ENCODE measurements at regions not wholly inside any gene's neighbourhood (a gene's known extent, or its start where the extent isn't known, plus 50 kb on each side); places are given as distances from the start of the nearest gene placed in this dataset.

- Histone ChIP-seq H3K4me3 (no peak overlapping the region), H3K4me1 (no peaks in the 10 kb centered on the region), H3K9me3 (no peaks in the 10 kb centered on the region), H3K27ac (no peak overlapping the region), H3K27me3 (no peaks in the 10 kb centered on the region), H3K36me3 (no peaks in the 10 kb centered on the region)
- no peak for DNase-seq
- intact Hi-C loops (cut with DNase I; ENCODE audit: low total_unique reads) = no loop called here
- TF ChIP-seq, protein P1, sequence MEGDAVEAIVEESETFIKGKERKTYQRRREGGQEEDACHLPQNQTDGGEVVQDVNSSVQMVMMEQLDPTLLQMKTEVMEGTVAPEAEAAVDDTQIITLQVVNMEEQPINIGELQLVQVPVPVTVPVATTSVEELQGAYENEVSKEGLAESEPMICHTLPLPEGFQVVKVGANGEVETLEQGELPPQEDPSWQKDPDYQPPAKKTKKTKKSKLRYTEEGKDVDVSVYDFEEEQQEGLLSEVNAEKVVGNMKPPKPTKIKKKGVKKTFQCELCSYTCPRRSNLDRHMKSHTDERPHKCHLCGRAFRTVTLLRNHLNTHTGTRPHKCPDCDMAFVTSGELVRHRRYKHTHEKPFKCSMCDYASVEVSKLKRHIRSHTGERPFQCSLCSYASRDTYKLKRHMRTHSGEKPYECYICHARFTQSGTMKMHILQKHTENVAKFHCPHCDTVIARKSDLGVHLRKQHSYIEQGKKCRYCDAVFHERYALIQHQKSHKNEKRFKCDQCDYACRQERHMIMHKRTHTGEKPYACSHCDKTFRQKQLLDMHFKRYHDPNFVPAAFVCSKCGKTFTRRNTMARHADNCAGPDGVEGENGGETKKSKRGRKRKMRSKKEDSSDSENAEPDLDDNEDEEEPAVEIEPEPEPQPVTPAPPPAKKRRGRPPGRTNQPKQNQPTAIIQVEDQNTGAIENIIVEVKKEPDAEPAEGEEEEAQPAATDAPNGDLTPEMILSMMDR (IDR thresholded peaks at IDR 0.05) = no peak
Measured at GRCh38 chr3:176595307-176595706, 602.0 kb downstream of the TBL1XR1 start.

DNA sequence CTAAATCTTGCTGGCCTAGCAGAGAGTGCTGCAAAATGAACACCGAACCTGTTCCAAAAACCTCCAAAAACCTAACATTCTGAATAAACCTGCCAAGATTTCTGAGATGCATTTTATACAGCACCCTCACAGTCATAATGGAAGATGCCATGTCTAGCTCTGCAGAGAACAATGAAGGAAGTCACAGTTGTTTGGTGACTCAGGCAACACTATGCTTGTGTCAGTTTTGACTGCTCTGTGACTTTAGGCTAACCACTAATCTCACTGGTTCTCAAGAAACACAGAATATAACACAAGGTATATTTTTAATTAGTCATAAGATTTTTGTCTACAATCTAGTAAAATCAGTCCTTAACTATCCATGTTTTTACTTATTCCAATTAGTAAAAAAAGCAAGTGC is 606.6 kb downstream of the TBL1XR1 start:
- no peak overlapping the region for H3K27ac ChIP-seq
- H3K4me3 ChIP-seq = no peak overlapping the region
- H3K36me3 ChIP-seq = no peaks in the 10 kb centered on the region
- TF ChIP-seq, protein P1 (IDR thresholded peaks at IDR 0.05) = no peak
- H3K27me3 ChIP-seq = no peaks in the 10 kb centered on the region
- no peak for DNase-seq
- H3K9me3 ChIP-seq = no peaks in the 10 kb centered on the region
- intact Hi-C loops (cut with DNase I; ENCODE audit: low total_unique reads) = no loop called here
- H3K4me1 ChIP-seq = no peaks in the 10 kb centered on the region

GRCh38 chr3:176587089-176587488 is 610.2 kb downstream of the TBL1XR1 start:
- no peaks in the 10 kb centered on the region for H3K9me3 ChIP-seq
- intact Hi-C loops (cut with DNase I; ENCODE audit: low total_unique reads) = no loop called here
- TF ChIP-seq, protein P1 (IDR thresholded peaks at IDR 0.05) = no peak
- H3K36me3 ChIP-seq = no peaks in the 10 kb centered on the region
- H3K27me3 ChIP-seq = no peaks in the 10 kb centered on the region
- H3K4me1 ChIP-seq = no peaks in the 10 kb centered on the region
- no peak overlapping the region for H3K4me3 ChIP-seq
- H3K27ac ChIP-seq = no peak overlapping the region
- DNase-seq = no peak

GRCh38 chr3:176584413-176585176 is 612.7 kb downstream of the TBL1XR1 start:
- Histone ChIP-seq H3K27ac (no peak overlapping the region), H3K4me1 (no peaks in the 10 kb centered on the region), H3K27me3 (no peaks in the 10 kb centered on the region), H3K9me3 (no peaks in the 10 kb centered on the region), H3K36me3 (no peaks in the 10 kb centered on the region), H3K4me3 (no peak overlapping the region)
- DNase-seq = no peak
- TF ChIP-seq, protein P1 (IDR thresholded peaks at IDR 0.05) = no peak
- intact Hi-C loops (cut with DNase I; ENCODE audit: low total_unique reads) = no loop called here

- DNase-seq = no peak
- no peak overlapping the region for H3K4me3 ChIP-seq
- no peaks in the 10 kb centered on the region for H3K27me3 ChIP-seq
- intact Hi-C loops (cut with DNase I; ENCODE audit: low total_unique reads) = no loop called here
- TF ChIP-seq, protein P1 (IDR thresholded peaks at IDR 0.05) = no peak
- H3K27ac ChIP-seq = no peak overlapping the region
- H3K36me3 ChIP-seq = no peaks in the 10 kb centered on the region
- H3K9me3 ChIP-seq = no peaks in the 10 kb centered on the region
- H3K4me1 ChIP-seq = no peaks in the 10 kb centered on the region
Measured at GRCh38 chr3:176583956-176584355, 613.3 kb downstream of the TBL1XR1 start.
